ENCODE measurements at regions not wholly inside any gene's neighbourhood (a gene's known extent, or its start where the extent isn't known, plus 50 kb on each side); places are given as distances from the start of the nearest gene placed in this dataset.

DNA sequence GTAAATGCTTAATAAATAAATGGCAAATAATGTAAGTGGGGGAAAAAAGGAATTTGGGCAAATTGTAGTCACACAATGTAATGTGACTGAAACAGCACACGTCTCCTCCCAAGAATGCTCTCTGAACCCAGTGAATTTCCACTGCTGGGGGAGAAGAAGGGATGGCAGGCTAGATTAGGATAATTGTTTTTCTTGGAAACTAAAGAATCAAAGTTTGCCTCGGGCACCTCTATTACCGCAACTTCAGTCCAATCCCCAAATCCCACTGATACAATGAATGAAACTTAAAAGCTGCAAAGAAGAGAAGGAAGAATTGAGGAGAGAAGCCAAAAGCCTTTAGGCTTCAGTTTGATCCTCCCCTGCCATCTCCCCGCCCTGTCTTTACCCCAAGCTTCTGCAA lies 423.2 kb upstream of the PAPPA start:
- peak; percentile 22 for DNase-seq (ENCODE audit: low read depth, low spot score)

DNA sequence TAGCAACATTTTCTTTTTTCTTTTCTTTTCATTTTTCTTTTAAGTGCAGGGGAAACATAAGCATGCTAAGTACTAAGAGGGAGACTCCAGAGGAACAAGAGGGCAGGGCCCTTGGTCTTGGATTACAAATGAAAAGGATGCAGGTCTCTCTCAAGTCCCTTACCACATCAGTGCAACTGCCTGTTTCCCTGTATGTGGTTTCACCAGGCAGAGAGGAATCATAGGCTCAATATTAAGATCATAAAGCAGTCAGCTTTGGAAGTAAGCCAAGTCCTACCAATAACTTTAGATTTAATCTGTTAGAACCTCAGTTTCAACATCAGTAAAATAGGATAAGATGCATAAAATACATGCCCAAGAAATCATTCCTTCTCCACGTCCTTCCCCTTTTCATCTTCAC lies 422.7 kb upstream of the PAPPA start:
- no peak for DNase-seq (ENCODE audit: low read depth, low spot score)

DNA sequence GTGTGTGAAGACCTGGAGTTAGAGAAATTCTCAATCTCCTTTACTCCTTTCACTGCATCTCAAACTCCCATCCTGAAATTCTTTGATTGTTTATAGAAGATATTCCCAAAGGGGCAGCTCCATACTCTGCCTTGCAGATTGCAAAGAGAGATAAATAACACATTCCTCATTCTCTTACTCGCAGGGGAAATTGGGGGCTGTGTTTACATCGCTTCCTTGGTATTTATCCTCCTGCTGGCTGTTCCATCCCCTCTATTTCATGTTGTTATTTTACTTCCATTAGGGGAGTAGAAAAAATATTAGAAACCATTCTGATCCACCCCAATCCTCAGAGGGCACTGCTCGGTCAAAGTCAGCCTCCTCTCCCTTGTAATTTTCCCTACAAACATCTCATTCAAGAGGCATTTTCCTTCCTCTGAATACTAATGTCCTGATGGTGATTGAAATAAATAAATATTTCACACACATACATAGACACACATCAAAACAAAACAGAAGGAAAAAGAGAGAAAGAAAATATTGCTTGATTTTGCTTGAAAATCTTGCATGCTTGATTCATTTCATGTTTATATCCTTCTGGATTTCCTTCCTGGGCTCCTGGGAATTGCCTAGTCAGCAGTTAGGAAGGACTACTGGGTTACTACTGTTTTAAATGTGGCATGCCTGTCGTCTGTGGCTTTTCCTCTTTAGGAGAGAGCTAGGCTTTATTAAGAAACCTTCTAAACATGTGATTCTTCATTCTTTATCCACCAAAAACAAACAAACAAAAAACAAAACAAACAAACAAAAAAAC lies 420.1 kb upstream of the PAPPA start:
- DNase-seq (ENCODE audit: low read depth, low spot score) = no peak

DNA sequence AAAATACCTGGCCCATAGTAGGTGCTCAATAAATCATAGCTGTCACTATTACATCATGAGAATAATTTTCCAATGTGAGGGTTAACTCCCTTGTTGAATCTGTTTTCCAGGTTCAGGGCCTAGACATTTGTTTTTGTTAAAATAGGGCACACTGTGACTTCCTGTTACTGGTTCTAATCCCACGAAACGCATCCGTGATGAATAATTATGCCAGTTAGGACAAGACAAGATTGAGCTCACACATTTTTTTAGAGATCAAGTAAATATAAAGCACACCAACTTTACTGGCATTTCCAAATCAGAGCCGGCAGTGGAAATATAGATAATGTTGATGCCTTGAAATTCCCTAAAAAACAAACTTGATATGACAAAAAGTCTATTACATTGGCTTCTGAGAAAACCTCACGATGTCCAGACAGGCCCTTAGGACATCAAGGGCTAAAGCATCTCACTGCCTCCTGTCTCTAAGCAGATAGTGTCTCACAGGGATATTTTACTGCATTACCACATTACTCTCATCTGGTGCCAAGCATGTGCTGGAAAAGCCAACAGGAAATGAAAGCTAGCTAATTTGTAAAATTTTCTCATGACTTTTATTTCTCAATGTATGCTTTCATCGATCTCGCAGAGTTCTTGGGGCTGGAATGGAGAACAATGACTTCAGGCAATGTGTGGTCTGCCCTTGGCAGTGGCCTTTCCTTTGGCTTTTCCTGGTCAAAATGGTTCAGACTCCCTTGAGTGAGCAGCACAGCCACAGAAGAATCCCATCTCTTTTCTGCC lies 414.3 kb upstream of the PAPPA start:
- DNase-seq (ENCODE audit: low read depth, low spot score) = no peak

DNA sequence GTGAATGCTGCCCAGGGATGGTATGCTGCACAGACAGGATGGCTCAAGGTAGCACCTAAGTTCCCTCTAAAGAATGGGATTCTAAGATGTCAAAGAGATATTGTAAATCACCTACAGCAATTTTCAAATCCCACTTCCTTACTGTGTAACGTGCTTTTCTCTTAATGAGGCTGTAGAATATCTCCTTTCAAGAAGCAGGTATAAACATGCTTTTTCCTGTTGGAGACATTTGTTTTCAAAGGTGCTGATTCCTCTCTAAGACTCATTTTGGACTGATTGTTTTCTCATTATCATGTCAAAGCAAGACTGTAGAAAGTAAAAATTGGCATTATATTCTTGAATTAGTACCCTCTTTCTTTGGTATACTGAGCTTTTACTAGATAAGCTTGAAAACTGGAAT lies 412.6 kb upstream of the PAPPA start:
- no peak for DNase-seq (ENCODE audit: low read depth, low spot score)

DNA sequence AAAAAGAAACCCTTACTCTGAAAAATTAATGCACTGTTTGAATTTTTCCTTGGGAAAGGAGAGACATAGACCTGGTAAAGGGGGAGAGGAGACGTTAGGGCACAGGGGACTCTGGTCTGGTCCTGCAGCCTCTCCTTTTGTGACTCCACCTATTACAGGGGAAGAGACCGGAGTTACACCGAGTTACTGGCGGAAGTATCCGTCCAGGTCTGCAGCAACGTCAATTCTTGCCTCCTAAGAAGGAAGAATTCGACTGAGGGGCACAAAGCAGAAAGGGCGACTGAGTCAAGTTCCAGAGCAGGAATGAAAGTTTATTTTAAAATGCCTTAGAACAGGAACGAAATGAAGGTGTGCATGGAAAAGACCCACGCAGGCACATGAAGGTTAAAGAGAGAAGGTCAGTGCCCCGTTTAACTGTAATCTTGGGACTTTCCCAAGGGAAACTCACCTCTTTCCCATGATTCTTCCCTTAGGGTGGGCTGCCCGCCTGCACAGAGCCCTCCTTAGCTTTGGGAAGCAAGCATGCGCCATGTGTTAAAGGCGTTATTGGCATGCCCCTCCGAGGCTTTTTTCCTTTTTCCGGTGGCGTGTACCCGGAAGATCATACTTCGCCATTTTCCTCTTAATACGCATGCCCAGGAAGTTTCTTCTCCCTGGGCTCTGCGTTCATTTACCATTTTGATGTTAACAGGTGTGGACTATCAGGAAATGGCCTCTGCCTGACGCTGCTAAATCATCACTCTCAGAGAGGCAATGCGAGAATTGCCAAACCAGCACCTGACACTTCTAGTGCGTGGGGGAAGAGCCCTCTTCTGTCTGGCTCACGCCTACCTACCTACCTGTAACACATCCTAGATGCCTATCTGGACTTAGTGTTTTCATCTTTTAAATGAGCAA lies 409.6 kb upstream of the PAPPA start:
- no peak for DNase-seq (ENCODE audit: low read depth, low spot score)

DNA sequence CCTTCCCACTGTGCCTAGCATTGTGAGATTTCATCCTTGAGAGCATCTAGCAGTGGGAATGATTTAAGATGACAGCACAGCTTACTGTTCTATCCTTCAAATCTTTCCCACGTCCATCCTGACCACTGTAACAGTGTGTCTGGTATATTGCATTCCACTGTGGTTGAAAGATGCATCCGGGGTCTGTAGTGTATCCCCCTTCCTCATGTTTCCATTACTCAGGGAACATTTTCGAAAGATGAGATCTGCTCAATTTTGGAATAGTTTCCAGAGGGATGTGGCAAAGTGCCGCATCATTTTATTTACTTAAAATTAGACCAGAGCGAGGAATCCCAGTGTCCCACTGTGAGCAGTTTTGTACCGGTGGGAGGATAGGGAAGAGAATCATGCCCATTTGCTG lies 407.1 kb upstream of the PAPPA start:
- peak; percentile 28 for DNase-seq (ENCODE audit: low read depth, low spot score)

DNA sequence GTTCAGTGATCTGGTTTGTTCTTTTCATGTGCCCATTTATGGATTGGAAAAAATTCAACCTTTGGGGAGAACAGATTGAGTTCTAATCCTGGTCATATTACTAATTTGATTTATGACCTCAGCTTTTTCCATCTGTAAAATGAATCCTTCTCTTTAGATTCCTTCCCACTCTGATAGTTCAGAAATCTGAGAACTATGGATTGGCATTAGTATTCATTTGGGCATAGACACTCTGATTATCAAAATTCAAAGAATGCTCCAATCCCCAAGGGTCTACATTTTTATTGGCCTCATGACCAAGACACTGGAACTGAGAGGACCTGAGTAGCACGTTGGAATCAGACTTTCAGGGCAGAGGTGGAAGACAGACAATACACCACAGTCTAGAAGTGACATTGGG lies 405.9 kb upstream of the PAPPA start:
- no peak for DNase-seq (ENCODE audit: low read depth, low spot score)

DNA sequence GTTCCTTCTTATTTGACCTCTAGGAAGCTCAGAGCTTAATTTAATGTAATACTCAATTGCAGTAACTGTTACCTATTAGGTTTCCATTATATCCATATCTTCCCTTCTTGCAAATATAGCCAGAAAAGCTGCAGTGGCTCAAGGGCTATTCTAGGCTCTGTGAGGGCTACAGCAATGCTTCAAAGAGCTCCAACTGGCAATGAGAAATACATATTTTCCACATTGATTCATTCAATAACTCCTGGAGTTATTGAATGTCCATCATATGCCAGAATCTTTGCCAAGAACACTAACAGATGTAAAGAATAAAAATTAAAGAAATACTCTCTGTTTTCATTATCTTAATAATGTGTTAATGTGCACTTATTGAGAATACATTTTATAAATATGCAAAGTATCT lies 396.9 kb upstream of the PAPPA start:
- DNase-seq (ENCODE audit: low read depth, low spot score) = no peak

DNA sequence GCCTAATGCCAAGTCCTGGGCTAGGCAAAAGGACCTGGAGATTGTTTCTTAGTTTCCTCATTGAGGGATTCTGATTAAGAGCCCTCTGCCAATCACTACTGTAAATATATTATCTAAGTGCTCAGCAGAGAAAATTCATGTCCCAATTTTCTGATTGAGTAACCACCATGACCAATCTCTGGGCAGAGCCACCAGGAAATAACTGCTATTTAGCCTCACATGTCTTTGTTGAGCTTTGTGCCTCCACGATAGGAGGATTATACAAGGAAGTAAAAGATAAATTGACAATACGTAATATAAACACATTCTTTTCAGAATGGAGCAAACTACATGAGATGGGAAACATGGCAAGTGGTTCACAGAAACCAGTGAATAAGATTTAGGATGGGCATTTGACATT lies 396.1 kb upstream of the PAPPA start:
- DNase-seq (ENCODE audit: low read depth, low spot score) = no peak

DNA sequence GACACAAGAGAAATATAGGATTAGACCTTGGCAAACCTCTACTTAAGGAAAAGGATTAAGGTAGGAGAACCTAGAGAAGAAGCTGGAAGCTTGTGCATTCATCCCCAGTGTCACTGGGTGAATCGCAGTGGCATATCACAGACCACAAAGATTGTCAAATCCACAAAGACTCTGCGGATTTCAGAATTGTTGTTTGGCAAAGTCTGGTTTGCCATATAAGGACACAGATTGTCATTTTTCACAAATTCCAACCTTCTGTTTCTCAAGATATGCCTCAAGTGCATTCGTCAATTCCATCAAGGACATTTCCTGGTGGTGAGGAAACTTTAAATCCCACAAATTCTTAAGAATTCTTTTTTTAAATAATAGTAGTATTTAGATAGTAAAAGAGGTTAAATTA lies 395.1 kb upstream of the PAPPA start:
- DNase-seq (ENCODE audit: low read depth, low spot score) = no peak

DNA sequence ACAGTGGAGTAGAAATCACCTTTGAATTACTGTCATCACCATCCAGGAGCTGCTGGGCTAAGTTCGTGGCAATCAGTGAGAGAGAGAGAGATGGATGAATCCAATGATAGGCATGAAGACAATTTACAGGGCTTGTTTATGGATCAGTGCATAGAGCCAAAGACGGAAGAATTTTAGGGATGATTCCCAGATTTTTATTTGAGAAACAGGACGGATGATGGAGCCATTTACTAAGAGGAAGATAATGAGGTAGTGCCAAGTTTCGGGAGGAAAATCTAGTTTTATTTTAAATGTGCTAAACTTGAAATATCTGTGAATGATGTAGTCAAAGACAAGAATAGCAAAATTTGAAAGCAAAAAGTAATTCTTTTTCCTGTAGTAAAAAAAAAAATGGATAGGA lies 394.2 kb upstream of the PAPPA start:
- no peak for DNase-seq (ENCODE audit: low read depth, low spot score)

DNA sequence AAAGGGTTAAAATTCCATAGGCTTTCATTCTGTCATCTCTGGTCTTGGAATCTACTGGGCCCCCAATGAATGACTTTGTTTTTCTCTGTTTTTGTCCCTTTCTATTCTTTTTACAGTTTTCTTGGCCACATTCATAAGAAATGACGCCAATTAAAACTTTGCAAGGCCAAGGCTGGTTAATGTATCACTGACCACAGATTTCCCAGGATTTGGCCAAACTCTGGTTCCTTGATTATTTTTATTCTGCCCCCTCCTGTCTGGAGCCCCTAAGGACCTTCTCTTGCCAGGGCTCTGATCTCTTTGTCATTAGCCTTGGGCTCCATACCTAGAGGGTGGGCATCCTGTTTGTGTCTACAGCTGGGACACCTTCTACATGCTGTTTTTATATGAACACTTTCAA lies 388.9 kb upstream of the PAPPA start:
- peak; percentile 85 for DNase-seq (ENCODE audit: low read depth, low spot score)

DNA sequence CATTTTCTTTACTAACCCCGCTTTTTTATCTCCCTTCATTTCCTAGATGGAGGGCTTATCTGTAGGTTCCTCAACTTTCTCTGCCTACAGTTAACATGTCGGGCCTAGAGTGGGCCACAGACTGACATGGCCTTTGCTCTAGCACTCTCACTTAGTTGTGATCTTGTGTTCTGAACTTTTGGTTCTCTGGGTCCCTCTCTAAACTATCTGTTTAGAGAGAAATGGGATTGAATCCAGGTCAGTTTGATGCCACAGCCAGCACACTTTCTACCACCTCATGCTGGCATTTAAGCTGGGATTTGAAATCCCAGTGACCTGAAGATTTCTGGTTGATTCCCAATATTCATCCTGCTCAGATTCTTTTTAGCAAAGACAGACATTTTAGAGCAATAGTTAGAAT lies 388.5 kb upstream of the PAPPA start:
- DNase-seq (ENCODE audit: low read depth, low spot score) = no peak

DNA sequence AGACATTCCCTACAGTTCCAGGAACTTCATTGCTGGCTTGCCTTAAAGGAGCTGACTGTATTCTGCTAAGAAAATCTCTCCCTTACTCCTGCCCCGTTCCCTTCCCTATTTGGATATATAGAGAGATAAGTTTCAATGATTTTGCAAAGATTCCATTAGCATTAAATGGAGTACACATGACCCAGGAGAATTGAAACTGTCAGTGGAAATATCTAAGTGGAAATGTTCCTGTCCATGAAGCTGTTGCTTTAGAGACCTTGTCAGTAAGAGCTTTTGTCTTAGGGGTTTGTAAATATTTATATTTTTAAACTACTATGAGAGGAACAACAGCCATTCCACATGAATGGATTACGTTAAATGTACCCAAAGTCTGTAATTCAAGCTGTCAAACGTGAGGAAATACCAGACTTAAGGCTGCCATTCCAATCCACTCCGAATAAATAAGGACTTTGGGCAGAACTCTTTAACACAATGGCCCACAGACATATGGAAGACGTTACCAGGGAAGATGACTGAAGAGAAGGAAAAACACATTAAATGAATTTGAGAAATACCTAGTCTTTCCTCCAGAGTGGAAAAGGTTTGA lies 387.1 kb upstream of the PAPPA start:
- DNase-seq (ENCODE audit: low read depth, low spot score) = no peak

DNA sequence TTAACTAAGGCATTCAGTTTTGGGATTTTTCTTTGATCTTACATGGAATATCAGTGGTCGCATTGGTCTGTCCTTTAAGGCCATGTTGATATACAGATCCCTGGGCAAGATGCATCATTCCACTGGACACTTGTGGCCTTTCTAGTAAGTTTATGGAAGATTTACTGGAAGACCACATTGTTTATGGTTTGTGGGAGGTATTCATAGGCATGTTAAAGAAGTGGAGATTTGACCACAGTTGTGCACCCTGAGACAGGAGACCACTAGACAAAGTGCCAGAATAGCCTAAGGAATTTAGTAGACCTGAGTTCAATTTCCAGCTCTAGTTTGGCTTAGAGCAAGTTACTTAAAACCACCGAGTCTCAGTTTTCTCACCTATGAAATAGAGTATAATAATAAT lies 383.1 kb upstream of the PAPPA start:
- DNase-seq (ENCODE audit: low read depth, low spot score) = peak; percentile 19

DNA sequence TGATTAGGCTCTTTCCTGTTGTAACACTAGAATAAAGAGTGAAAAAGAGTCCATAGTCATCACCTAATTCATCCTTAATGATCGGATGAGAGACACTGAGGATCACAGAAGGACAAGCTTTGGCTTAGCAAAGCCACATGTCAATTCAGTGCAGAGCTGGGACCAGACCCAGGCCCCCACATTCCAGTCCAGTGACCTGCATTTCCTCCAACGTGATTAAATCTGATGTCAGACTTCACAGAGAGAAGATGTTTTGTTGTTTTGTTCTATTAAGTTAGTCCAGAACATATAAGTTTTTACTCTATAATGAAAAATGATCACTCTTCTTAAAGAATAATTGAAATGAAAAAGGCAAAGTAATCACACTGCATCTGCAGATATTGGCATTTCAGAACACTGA lies 377.9 kb upstream of the PAPPA start:
- DNase-seq (ENCODE audit: low read depth, low spot score) = peak; percentile 64

DNA sequence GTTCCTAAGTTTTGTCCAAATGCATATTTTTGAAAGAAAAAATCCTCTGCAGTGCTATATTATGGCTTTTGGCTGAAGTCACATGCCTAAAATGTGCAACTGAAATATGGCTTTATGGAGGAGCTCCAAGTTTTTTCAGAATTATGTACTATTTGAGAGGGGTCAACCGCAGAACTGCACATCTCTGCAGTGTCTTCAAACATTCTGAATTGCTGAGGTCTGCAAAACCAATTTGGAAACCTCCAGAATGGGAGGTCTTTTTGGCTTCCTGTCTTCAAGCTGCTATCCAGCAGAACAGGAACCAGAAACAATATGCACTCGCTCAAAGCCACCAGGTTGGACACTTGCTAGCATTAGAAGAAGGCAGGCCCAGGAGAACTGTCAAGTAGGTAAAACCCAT lies 376.0 kb upstream of the PAPPA start:
- no peak for DNase-seq (ENCODE audit: low read depth, low spot score)

DNA sequence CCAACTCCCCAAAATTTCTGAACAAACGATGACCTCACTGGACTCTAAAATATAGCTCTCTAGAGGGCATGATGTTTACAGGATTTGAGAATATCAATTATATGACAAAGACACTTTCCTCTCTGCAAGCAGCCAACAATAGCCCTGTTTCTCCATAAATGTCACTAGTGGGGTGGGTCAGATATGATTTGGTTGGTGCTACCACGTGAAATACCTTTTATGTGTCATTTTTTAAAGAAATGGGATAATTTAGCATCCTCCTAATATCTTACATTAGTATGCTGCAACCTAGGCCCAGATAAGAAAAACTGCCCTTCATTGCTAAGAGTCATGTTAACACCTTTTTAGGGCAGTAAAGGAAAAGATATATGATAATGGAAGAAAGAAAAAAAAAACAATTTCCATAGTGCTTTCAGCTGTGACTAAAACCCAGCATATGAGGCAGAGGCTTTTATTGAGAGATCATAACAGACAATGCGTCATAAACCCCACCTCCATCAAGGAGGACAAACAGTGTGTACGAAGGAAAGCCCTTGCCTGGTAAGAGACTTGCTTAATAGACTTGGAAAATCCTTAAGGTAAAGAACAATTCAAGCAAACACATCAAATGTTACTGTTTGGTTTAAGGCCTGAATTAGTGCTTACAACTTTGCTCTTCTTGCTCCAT lies 372.4 kb upstream of the PAPPA start:
- DNase-seq (ENCODE audit: low read depth, low spot score) = no peak

DNA sequence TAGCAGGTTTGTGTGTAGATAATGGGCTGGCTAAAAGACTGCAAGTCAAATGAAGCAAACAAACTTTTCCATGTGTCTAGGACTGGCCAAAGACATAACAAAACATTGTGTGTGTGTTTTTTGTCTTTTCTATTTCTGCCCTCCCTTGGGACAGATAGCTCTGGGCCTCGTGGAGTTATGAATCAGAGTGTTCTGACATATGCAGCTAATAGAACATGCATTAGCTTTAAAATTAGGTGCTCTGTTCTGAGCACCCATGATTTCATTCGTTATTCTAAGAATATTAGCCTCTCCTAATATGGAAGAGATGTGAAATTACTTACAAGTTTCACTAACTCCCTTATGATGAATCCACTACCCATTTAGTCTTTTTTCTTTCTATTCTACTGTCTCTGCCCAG lies 367.3 kb upstream of the PAPPA start:
- no peak for DNase-seq (ENCODE audit: low read depth, low spot score)

DNA sequence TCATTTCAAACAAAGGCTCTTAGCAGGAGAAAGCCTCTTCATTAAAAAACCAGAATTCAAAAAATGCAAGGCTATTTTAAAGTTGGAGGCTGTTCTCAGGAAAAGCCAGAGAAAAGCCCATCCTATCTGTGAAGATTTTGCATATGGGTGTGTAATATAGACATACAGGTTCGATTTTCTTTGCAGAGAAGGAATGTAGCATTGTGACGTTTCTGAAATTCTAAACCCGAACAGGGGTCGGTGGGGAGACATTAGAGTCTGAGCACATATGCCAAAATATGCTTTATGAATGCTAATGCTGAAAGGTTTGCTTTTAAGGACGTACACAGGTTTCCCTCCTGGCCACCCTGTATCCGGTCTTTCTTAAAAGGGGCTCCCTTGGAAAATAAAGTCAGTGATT lies 363.1 kb upstream of the PAPPA start:
- DNase-seq (ENCODE audit: low read depth, low spot score) = no peak
